ENCODE measurements at regions not wholly inside any gene's neighbourhood (a gene's known extent, or its start where the extent isn't known, plus 50 kb on each side); places are given as distances from the start of the nearest gene placed in this dataset.
"Not testable (repeated sequence)": the region's sequence is repeated elsewhere in the genome, so short reads cannot be mapped to it uniquely, and the experiment has no call there.

GRCh38 chr7:35853194-35853593 is 52.3 kb downstream of the SEPTIN7 start:
- DNase-seq: not testable (repeated sequence)

GRCh38 chr7:35854311-35854710 is 53.5 kb downstream of the SEPTIN7 start:
- DNase-seq: no peak

- DNase-seq: no peak
Observed at GRCh38 chr7:35856175-35856574, 55.3 kb downstream of the SEPTIN7 start.

GRCh38 chr7:35860664-35861063 is 59.8 kb downstream of the SEPTIN7 start:
- no peak for DNase-seq

GRCh38 chr7:35865287-35865686 is 64.4 kb downstream of the SEPTIN7 start:
- no peak for DNase-seq

GRCh38 chr7:35866186-35866585 is 65.3 kb downstream of the SEPTIN7 start:
- DNase-seq: no peak

GRCh38 chr7:35869117-35869516 is 68.3 kb downstream of the SEPTIN7 start:
- DNase-seq: not testable (repeated sequence)

- no peak for DNase-seq
Observed at GRCh38 chr7:35869810-35870209, 69.0 kb downstream of the SEPTIN7 start.

- no peak for DNase-seq
Observed at GRCh38 chr7:35871856-35872255, 71.0 kb downstream of the SEPTIN7 start.

- DNase-seq: no peak
Observed at GRCh38 chr7:35874886-35875285, 74.0 kb downstream of the SEPTIN7 start.

GRCh38 chr7:35875292-35875691 is 74.4 kb downstream of the SEPTIN7 start:
- DNase-seq: no peak

- no peak for DNase-seq
Observed at GRCh38 chr7:35878351-35878750, 77.5 kb downstream of the SEPTIN7 start.

GRCh38 chr7:35887430-35887829 is 86.6 kb downstream of the SEPTIN7 start:
- DNase-seq: not testable (repeated sequence)

- no peak for DNase-seq
Observed at GRCh38 chr7:35889001-35889400, 88.1 kb downstream of the SEPTIN7 start.

- DNase-seq: no peak
Observed at GRCh38 chr7:35889870-35890269, 89.0 kb downstream of the SEPTIN7 start.

- no peak for DNase-seq
Observed at GRCh38 chr7:35891004-35891830, 90.4 kb downstream of the SEPTIN7 start.

GRCh38 chr7:35893649-35894048 is 92.8 kb downstream of the SEPTIN7 start:
- no peak for DNase-seq

GRCh38 chr7:35894721-35895120 is 93.9 kb downstream of the SEPTIN7 start:
- DNase-seq: no peak

- DNase-seq: no peak
Observed at GRCh38 chr7:35900651-35901050, 99.8 kb downstream of the SEPTIN7 start.

GRCh38 chr7:35905555-35905954 is 104.7 kb downstream of the SEPTIN7 start:
- DNase-seq: no peak

GRCh38 chr7:35906191-35906908 is 105.5 kb downstream of the SEPTIN7 start:
- peak; percentile 77 to 85 for DNase-seq

- DNase-seq: no peak
Observed at GRCh38 chr7:35908331-35909216, 107.7 kb downstream of the SEPTIN7 start.

GRCh38 chr7:35909870-35910357 is 109.1 kb downstream of the SEPTIN7 start:
- DNase-seq: no peak
